H1 (cell line): ENCODE measurements at regions not wholly inside any gene's neighbourhood (a gene's known extent, or its start where the extent isn't known, plus 50 kb on each side); places are given as distances from the start of the nearest gene placed in this dataset.

ENCODE experiments used
- ASH2L ChIP-seq: fragments of 200-600, 300-600 bp; sonication (generic); IDR thresholded peaks from one replicate; pipeline ENCODE4 v1.7.1; 2017; ENCODE audit warnings: low read length
- CBX5 ChIP-seq: fragments of 300-800, 300-1000 bp; sonication (generic); IDR thresholded peaks from 2 replicates; pipeline ENCODE4 v1.7.1; 2016; ENCODE audit warnings: antibody characterized with exemption, low read length, low read depth
- CBX8 ChIP-seq: fragments of 300-800, 300-1000 bp; sonication (generic); IDR thresholded peaks from 2 replicates; pipeline ENCODE4 v1.7.1; 2016; ENCODE audit warnings: low read depth, low read length, borderline replicate concordance
- CHD1 ChIP-seq: IDR thresholded peaks from 2 replicates; pipeline ENCODE4 v1.6.1; 2012; ENCODE audit warnings: low read depth, low read length, improper control_type of control experiment
- CREB1 ChIP-seq: IDR thresholded peaks from 2 replicates; pipeline ENCODE4 v1.6.1; 2012; ENCODE audit warnings: inconsistent platforms
- CTBP2 ChIP-seq: IDR thresholded peaks from 2 replicates; pipeline ENCODE4 v1.7.0; 2011; ENCODE audit warnings: borderline replicate concordance, mild to moderate bottlenecking, moderate library complexity, mixed read lengths, low read length; ENCODE audit not compliant: insufficient read depth, insufficient read length
- FOSL1 ChIP-seq: IDR thresholded peaks from 2 replicates; pipeline ENCODE4 v1.6.1; 2011; ENCODE audit warnings: mild to moderate bottlenecking, low read depth, low read length, moderate library complexity; ENCODE audit not compliant: insufficient read depth
- HDAC6 ChIP-seq: IDR thresholded peaks from one replicate; pipeline ENCODE4 v1.7.1; 2012; ENCODE audit warnings: low read depth, mild to moderate bottlenecking, inconsistent platforms, low read length, moderate library complexity
- JUND ChIP-seq: IDR thresholded peaks from 2 replicates; pipeline ENCODE4 v1.6.1; 2011; ENCODE audit warnings: mild to moderate bottlenecking, improper control_type of control experiment, low read length
- KDM1A ChIP-seq: fragments of 200-600, 300-600 bp; sonication (generic); IDR thresholded peaks from 2 replicates; pipeline ENCODE4 v1.7.1; 2016; ENCODE audit warnings: mild to moderate bottlenecking, low read length, borderline replicate concordance
- KDM4A ChIP-seq: IDR thresholded peaks from one replicate; pipeline ENCODE4 v1.7.1; 2012; ENCODE audit warnings: low read depth, mild to moderate bottlenecking, moderate library complexity, low read length, inconsistent platforms; ENCODE audit not compliant: severe bottlenecking
- MAFK ChIP-seq: IDR thresholded peaks from 2 replicates; pipeline ENCODE4 v1.6.1; 2012; ENCODE audit warnings: low read depth, mild to moderate bottlenecking, improper control_type of control experiment, low read length
- PHF8 ChIP-seq: fragments of 200-600 bp; sonication (generic); conservative IDR thresholded peaks from 2 replicates; pipeline ENCODE4 v1.7.1; 2012; ENCODE audit warnings: low read depth, mild to moderate bottlenecking, inconsistent platforms, low read length, moderate library complexity
- RAD21 ChIP-seq, 2 experiments: IDR thresholded peaks in 1 of 2; conservative IDR thresholded peaks in 1 of 2; 2 replicates each; pipeline ENCODE4 v1.6.1; 2011; ENCODE audit warnings: low read depth in 2 of 2, low read length in 2 of 2, improper control_type of control experiment in 1 of 2, inconsistent platforms in 1 of 2, mild to moderate bottlenecking in 1 of 2, moderate library complexity in 1 of 2
- RNF2 ChIP-seq: fragments of 200-900, 300-1000 bp; sonication (generic); IDR thresholded peaks from 2 replicates; pipeline ENCODE4 v1.7.1; 2016; ENCODE audit warnings: borderline replicate concordance, low read depth, mild to moderate bottlenecking, antibody characterized with exemption, low read length; ENCODE audit not compliant: poor library complexity, severe bottlenecking; ENCODE audit errors: missing control alignments
- SIN3A ChIP-seq, 2 experiments: IDR thresholded peaks in 1 of 2; conservative IDR thresholded peaks in 1 of 2; 2 replicates each; pipeline ENCODE4 v1.6.1; 2011 to 2012; ENCODE audit warnings: low read length in 2 of 2, improper control_type of control experiment in 1 of 2, low read depth in 1 of 2, mild to moderate bottlenecking in 1 of 2
- SP4 ChIP-seq: IDR thresholded peaks from 2 replicates; pipeline ENCODE4 v1.6.1; 2012; ENCODE audit warnings: low read length, inconsistent platforms
- SRF ChIP-seq: IDR thresholded peaks from 2 replicates; pipeline ENCODE4 v1.6.1; 2011; ENCODE audit warnings: mild to moderate bottlenecking, low read depth, low read length, moderate library complexity
- TAF7 ChIP-seq: optimal IDR thresholded peaks from 2 replicates; pipeline ENCODE3; 2011; ENCODE audit warnings: low read depth, mild to moderate bottlenecking, inconsistent platforms, low read length, moderate library complexity, borderline replicate concordance
- TF ChIP-seq, protein P1 (sequence below): IDR thresholded peaks from 2 replicates; pipeline ENCODE4 v1.6.1; 2012; ENCODE audit warnings: inconsistent platforms
- TF ChIP-seq, protein P2 (sequence below): IDR thresholded peaks from 2 replicates; pipeline ENCODE4 v1.6.1; 2012; ENCODE audit warnings: low read length, inconsistent platforms

DNA sequence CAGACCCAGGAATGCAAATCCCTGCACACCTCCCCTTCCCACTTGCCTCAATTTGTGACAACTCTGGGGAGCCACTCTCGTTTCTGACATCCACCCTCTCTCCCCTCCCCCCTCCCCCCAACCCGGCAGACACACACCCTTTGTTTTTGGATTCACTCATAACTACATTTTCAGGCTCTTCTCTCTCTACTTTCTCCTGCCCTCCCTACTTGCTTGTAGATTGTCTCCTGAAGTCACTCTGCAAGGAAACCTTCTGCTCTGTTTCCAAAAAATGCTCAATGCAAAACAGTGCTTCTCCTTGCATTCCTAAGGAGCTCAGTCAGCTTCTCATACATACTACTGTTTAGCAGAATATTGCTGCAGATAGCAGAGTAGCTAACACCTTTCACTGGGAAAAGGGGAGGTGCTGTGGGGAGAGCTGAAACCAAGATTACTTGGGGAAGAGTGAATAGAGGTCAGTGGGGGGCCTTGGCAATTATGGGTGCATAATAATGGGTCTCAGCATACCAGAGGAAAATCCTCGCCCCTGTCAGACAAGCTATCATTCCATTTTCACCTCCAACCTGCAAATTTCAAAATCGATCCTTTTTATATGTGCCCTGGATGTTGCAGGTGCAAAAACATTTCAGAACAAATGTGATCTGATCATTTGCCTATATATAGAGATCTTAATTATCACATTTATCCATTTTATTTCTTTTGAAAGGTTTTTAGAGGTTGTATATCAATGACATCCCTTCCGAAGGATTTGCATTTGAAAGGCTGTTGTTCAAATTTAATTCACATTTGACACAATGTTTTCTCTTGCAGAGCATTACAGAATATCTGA lies 1860.7 kb upstream of the WWC1 start (continued):
- TF ChIP-seq FOSL1 (no peak), KDM1A (no peak), CBX8 (no peak), CHD1 (no peak), RAD21 (IDR thresholded peaks at IDR 0.05 in 1 of 2, conservative IDR thresholded peaks at IDR 0.05 in 1 of 2; ENCODE audit: low read depth in 2 of 2, low read length in 2 of 2) (peak; percentile 4 to 24; a peak in 3 of 4 replicates), SRF (no peak), CTBP2 (no peak), ASH2L (peak; percentile 90), SP4 (no peak), TAF7 (peak; percentile 28), JUND (peak; percentile 86), CBX5 (no peak), PHF8 (no peak), SIN3A (conservative IDR thresholded peaks at IDR 0.05 in 1 of 2, IDR thresholded peaks at IDR 0.05 in 1 of 2; ENCODE audit: low read depth in 1 of 2, low read length in 2 of 2) (no peak), KDM4A (no peak), CREB1 (0 out of 2 replicates have a peak, but pooled peaks have one; percentile 6), MAFK (no peak), HDAC6 (no peak), RNF2 (no peak)
- TF ChIP-seq, protein P1, sequence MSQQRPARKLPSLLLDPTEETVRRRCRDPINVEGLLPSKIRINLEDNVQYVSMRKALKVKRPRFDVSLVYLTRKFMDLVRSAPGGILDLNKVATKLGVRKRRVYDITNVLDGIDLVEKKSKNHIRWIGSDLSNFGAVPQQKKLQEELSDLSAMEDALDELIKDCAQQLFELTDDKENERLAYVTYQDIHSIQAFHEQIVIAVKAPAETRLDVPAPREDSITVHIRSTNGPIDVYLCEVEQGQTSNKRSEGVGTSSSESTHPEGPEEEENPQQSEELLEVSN = no peak
- TF ChIP-seq, protein P2, sequence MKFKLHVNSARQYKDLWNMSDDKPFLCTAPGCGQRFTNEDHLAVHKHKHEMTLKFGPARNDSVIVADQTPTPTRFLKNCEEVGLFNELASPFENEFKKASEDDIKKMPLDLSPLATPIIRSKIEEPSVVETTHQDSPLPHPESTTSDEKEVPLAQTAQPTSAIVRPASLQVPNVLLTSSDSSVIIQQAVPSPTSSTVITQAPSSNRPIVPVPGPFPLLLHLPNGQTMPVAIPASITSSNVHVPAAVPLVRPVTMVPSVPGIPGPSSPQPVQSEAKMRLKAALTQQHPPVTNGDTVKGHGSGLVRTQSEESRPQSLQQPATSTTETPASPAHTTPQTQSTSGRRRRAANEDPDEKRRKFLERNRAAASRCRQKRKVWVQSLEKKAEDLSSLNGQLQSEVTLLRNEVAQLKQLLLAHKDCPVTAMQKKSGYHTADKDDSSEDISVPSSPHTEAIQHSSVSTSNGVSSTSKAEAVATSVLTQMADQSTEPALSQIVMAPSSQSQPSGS = peak; percentile 71; the same call in 1 of the 2 replicates
